HG02885 (cell line): ENCODE measurements at regions not wholly inside any gene's neighbourhood (a gene's known extent, or its start where the extent isn't known, plus 50 kb on each side); places are given as distances from the start of the nearest gene placed in this dataset.

Experiments used
- ATAC-seq: cut with Tn5 transposase; IDR thresholded peaks from one replicate; pipeline ENCODE4 v1.9.1; 2021; ENCODE audit warnings: mild to moderate bottlenecking; ENCODE audit not compliant: unreplicated experiment, poor library complexity

DNA sequence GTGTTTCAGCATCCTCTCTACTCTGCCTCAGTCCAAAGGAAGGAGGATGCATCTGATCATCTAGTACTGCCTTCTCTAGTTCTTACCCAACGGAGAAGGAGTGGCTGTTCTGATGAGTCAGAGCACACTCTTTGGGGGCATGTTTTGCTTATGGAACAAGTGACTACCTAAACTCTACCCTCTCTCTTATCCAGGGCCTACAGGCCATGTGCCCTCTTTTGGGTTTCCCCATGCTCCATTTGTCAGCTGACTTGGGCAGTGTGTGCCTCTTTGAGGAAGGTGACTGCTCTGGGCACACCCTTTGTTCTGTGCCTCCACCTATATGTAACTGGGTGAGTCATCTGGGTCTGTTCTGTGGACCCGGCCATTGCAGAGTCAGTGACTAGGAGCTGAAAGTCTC is 89.6 kb upstream of the BNC2 start:
- no peak for ATAC-seq

DNA sequence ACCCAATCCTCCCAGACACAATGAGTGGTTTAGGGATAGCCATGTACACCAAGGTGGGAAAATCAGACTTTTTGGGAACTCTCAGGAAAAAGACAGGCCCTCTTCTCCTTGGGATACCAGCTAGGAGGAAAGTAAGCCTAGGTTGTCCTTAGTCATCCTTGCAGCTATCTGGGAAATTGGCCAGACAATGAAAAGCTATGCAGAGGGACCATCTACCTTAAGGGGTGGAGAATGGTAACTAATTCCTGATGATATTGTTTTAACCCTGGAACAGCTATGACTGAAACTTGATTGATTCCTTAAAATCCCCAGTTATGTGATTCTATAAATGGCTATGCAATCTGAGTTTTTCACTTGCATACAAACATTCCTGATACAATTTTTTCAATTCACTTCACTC is 88.9 kb upstream of the BNC2 start:
- no peak for ATAC-seq

DNA sequence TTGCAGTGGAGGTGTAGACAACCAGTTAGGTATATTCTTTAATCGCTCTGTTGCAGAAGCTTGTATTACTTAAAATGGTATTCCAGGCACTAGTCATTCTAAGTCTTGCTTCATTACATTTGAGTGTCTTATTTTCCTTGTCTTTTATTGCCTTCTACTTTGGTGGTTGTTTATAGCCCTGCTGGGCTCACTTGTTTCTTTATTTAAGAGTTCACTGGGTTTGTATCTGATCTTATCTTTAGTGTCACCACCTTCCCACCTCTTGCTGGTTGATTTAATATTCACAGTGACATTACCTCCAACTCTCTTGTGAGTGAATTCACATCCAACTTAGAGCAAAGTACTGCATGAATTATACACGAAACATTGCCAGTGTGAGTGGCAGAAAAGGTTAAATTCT is 83.6 kb upstream of the BNC2 start:
- ATAC-seq = no peak

DNA sequence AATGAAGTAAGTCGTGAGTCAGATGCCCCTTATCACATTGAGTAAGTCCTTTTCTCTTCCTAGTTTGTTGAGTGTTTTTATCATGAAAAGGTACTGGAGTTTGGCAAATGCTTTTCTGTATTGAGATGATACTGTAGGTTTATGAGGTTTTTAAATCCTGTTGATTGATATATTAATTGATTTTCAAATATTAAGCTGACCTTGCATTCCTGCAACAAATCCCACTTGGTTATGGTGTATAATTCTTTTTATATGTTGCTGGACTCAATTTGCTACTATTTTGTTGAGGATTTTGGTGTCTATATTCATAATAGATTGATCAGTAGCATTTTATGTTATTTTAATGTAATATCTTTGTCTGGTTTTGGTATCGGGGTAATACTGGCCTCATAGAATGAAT is 81.0 kb upstream of the BNC2 start:
- ATAC-seq = no peak

DNA sequence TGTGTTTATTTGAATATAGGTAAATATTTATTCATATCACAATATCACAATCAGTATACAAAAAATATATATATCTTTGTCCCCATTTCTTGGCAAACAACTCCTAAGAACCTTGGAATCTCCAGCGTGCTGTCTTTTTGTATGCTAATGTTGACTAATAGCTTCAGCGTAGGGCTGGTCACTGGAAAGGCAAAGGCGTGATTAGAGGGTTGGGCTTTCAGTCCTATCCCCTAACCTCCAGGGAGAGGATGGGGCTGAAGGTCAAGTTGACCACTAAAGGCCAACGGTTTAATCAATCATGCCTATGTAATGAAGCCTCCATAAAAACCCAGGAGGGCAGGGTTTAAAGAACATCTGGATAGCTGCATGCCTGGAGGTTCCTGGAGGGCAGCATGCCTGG is 79.6 kb upstream of the BNC2 start:
- no peak for ATAC-seq

DNA sequence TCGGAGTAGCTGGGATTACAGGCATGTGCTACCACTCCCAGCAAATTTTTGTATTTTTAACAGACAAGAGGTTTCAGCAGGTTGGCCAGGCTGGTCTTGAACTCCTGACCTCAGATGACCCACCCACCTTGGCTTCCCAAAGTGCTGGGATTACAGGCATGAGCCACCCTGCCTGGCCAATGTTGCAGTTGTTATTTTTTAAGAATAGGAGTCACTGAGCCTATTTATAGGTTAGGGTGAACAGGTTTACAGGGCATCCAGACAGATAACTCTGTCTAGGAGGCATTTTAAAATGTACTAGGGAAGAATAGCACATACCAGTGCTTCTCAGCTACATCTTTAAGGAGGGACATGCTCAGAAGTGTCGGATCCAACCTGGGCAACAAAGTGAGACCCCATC is 60.1 kb upstream of the BNC2 start:
- no peak for ATAC-seq

DNA sequence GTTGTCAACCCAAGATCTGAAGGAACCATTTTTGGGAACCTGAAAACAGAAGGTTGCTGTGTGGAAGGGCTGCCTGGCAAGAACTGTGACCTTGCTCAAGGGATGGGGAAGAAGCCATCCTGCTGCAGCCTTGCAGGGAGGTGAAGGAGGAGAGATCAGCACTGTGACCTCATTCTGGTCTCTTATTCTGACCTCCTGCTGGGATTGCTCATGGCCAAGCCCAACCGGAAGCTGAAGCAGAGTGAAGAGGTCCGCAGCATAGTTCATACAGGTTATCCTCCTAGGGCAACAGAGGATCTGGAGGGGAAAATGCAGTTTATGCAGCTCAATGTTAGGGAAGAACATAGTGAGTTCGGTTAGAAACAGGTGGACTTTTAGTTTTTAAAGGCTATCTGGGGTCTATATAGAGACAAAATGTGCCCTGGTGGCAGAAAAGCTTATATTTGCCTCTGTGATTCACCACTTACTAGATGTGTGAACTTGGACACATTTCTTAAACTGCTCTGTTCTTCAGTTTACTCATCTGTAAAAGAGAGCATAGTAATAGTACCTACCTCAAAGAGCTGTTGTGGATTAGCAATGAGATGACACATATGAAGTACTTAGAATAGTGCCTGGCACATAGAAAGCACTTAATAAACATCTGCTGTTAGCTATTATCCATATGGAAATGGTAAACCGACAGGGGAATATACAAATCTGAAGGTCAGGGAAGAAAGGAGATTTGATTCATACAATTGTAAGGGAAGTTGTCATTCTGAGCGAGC is 57.9 kb upstream of the BNC2 start:
- ATAC-seq = no peak

DNA sequence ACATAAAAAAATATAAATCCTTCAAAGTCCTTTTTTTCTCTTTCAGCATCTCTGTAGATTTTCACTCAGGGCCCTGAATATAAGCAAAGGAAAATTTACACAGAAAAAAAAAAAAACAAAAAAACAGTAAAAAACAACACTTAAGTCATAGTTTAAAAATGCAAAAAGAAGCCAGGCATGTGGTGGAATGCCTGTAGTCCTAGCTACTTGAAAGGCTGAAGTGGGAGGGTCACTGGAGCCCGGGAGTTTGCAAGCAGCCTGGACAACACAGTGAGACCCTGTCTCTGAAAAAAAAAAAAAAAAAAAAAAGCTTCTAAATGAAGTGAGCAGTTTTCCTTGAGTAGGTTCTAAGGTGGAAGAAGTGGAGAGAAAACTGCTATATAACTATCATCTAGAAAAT is 55.0 kb upstream of the BNC2 start:
- no peak for ATAC-seq

DNA sequence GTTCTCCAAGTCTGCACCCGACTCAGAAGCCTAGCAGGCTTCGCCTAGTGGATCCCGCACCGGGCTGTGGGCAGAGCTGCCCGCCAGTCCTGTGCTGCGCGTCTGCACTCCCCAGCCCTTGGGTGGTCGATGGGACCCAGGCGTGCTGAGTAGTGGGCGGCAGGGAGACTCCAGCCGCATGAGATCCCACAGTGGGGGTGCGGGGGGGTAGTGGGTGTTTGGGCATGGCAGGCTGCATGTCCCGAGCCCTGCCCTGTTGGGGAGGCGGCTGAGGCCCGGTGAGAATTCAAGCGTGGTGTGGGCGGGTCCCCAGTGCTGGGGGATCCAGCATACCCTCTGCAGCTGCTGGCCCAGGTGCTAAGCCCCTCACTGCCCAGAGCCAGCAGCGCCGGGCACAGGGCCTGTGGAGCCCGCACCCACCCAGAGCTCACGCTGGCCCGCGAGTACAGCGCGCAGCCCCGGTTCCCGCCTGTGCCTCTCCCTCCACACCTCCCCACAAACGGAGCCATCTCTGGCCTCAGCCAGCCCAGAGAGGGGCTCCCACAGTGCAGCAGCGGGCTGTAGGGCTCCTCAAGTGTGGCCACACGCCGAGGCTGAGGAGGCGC is 53.9 kb upstream of the BNC2 start:
- ATAC-seq = no peak

DNA sequence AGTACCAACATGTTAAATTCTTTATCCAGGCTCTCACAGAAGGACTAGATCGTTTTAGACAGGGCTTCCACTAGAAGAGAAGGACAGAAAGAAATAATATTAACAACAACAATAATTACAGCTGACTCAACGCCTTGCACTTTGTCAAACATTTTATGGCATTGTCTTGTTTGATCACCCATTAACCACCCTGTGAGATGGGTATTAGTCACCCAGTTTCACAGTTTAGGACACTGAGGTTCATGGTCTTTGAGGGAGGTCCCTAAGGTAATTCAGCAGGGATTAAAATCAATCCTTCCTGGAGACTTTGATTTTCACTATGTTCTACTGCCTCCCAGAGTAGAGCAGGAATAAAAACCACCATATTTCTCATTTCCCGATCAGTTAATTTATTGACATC is 51.4 kb upstream of the BNC2 start:
- no peak for ATAC-seq
